NCI-H526 treated with DMSO at 0.1 percent for 48 hours (cell line): ENCODE measurements at regions not wholly inside any gene's neighbourhood (a gene's known extent, or its start where the extent isn't known, plus 50 kb on each side); places are given as distances from the start of the nearest gene placed in this dataset.

Experiments used
- DNase-seq: peaks from one replicate; lab custom pipeline; 2025; lab: John Stamatoyannopoulos, UW

GRCh38 chr6:71527886-71528285, 239.3 kb downstream of the OGFRL1 start:
- DNase-seq, result no peak

GRCh38 chr6:71529026-71529425, 240.4 kb downstream of the OGFRL1 start:
- no peak for DNase-seq

DNA sequence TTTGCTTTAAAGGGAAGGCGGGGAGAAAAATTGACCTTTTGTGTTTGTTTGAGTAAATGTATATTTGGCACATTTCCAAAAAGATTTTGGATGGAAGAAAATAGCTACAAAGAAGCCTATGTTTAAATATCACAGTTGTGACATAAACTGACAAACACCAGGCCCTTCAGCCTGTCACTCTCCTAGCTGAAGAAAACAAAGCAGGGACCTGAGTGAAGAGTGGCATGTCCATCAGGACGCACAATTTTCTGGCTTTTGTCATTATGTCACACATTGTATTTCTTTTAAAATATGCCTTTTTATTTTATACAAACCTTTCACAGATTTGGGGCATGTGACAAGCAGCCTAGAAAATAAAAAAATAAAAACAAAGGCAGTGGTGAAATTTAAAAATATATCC, 241.2 kb downstream of the OGFRL1 start:
- DNase-seq, result no peak

- DNase-seq, result no peak
These were observed 242.4 kb downstream of the OGFRL1 start for GRCh38 chr6:71531006-71531405.

GRCh38 chr6:71531841-71532240, 243.2 kb downstream of the OGFRL1 start:
- DNase-seq, result no peak

- DNase-seq, result peak; percentile 11
These were observed 245.3 kb downstream of the OGFRL1 start for GRCh38 chr6:71533939-71534379.

DNA sequence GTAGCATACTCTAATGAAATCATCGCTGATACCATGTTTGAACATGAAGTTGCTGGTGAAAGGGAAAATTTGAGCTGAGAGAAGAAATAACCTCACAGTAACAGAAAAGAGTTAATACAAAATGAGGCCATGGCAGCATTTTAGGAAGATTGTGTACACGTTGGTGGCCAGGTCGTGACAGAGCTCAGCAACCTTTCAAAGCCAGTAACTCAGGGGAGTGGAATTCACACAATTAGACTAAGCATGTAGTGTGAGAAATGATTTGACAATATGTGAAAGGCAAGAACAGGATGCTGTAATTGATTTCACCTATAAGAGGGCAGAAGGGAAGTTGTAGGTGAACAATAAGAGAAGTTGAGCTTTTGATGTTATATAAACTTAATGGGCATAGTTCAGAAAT, 246.3 kb downstream of the OGFRL1 start:
- DNase-seq, result no peak

DNA sequence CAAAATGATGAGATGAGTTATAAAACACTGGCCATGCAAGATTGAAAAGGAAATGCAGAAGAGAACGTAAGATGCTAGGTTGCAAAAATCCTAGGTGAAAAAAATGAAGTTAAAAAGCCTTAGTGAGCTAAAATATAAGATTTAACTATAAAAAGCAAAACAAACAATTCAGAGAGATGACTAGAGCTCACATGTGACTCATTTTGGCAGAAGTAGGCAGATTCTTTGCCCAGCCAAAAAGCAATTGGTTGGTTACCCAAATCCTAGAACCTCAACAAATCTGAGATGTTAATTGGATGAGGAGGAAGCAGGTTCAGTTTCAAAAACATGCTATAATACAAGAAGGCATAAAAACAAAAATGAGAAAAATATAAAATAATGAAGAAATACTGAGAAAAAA, 249.1 kb downstream of the OGFRL1 start:
- no peak for DNase-seq

GRCh38 chr6:71544028-71544427, 255.4 kb downstream of the OGFRL1 start:
- DNase-seq, result no peak

GRCh38 chr6:71544906-71545305, 256.3 kb downstream of the OGFRL1 start:
- DNase-seq, result no peak

DNA sequence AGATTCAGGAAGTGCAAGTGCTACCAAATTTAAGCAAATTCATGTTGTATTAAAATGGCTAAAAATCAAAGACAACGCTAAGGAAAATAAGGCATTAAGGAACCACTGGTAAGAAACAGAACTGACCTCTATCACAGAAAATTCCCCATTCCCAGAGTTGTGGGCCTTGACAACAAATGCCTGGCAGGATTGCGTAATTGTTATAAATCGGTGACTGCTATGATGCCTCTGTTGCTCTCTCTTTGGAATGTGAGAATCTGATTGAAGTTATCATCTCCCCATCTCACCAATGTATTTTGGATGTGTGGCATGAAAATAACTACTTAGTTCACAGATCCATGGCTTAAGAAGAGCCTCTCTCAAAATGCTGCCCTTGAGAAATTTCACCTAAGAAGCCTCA, 257.3 kb downstream of the OGFRL1 start:
- no peak for DNase-seq

GRCh38 chr6:71551798-71552197, 263.2 kb downstream of the OGFRL1 start:
- no peak for DNase-seq

GRCh38 chr6:71556141-71556540, 267.5 kb downstream of the OGFRL1 start:
- no peak for DNase-seq

DNA sequence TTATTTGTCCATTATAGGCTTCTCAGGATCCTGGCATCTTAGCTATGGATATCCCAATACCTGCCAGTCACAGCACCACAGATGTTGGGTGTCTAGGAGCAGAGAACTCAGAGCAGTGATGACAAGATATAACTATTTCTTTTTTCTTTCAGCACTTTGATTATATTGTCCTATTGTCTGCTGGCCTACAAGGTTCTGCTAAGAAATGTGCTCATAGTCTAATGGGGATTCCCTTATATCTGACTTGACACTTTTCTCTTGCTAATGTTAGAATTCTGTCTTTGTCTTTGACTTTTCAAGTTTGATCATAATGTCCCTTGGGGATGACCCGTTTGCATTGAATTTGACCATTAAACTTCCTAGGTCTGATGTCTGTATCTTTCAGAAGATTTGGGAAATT, 270.4 kb downstream of the OGFRL1 start:
- DNase-seq, result no peak

DNA sequence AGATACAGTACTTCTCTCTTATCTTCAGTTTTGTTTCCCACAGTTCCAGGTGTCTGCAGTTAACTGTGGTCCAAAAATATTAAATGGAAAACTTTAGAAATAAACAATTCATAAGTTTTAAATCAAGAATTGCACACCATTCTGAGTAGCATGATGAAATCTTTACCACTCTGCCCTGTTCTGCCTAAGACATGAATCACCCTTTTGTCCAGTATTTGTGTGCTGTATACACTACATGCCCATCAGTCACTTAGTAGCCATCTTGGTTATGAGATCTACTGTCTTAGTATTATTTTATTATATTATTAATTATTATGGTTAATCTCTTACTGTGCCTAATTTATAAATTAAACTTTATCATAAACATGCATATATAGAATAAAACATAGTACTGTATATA, 279.0 kb downstream of the OGFRL1 start:
- DNase-seq, result no peak

DNA sequence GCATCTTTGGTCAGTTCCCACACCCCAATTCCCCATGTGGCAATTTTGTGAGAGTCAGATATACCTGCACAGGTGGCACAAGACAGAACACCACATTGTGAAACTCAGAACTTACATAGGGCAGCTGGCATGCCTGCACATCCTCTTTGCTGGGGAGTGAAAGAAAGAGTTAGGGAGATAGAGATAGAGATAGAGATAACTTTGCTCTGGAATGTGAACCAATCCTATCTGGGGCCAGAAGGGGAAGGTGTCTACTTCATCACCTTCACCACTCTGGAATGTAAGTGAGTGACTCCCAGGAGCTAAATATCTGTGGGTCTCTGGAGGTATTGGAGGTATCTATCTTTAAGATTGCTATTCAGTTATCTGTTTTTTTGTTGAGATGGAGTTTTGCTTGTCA, 289.2 kb downstream of the OGFRL1 start:
- no peak for DNase-seq

DNA sequence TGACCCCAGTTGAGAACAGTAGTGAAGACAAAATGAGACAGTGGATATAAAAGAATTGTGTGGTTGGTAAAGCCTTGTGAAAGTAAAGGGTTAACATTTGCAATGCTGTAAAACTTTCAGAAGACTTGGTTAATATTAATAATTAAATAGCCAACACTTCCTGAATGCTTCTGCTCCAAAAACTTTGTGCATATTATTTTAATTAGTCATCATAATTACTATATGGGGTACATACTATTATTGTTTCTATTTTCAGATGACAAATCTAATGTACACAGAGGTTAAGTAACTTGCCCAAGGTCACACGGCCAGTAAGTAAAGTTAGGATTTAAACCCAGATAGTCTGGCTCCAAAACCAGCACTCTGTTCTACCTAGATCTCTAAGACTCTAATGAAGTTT, 291.3 kb downstream of the OGFRL1 start:
- DNase-seq, result no peak

GRCh38 chr6:71582820-71583219, 294.2 kb downstream of the OGFRL1 start:
- DNase-seq, result no peak

GRCh38 chr6:71584712-71585436, 296.3 kb downstream of the OGFRL1 start:
- no peak for DNase-seq

DNA sequence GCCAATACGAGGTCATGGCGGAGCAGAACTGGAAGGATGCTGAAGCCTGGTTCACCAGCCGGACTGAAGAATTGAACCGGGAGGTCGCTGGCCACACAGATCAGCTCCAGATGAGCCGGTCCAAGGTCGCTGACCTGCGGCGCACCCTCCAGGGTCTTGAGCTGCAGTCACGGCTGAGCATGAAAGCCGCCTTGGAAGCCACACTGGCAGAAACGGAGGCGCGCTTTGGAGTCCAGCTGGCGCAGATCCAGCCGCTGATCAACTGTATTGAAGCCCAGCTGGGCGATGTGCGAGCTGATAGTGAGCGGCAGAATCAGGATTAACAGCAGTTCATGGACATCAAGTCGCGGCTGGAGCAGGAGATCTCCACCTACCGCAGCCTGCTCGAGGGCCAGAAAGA, 296.9 kb downstream of the OGFRL1 start:
- DNase-seq, result no peak

- no peak for DNase-seq
These were observed 297.9 kb upstream of the RIMS1 start for GRCh38 chr6:71588490-71588889.

DNA sequence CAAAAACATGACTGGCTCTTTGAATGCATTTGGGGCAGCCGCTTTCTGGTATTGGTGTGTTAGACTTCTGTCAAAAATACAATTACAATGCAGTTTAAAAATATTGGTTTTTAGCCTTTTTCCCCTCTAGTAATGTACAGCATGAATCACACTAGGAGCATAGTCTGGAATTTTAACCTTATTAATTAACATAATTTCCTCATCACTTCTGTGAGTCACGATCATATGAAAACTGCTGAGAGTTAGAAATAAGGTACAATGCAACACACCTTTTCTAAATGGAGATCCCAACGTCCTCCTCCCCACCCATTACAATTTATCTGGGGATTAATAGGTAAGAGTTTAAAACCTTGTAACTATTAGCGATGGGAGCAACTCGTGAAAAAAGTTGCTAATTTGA, 297.1 kb upstream of the RIMS1 start:
- no peak for DNase-seq

- no peak for DNase-seq
These were observed 293.7 kb upstream of the RIMS1 start for GRCh38 chr6:71592643-71593042.

DNA sequence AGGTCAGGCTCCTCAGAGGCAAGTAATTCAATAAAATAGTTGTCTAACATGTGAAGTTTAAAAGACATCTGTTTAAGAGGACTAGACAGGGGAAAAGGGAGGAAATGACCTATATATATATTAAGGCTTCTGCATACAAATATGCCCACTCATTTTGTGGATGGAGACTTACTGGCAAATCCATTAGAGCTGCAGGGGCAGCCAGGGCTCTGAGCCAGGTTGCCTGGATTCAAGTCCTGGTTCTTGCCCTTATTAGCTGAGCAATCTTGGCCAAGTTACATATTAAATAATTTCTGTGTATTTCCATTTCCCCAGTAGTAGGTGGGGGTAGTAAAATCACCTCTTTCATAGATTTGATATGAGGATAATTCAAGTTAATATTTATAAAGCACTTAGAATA, 287.0 kb upstream of the RIMS1 start:
- DNase-seq, result no peak
